HepG2 (cell line): ENCODE measurements at regions not wholly inside any gene's neighbourhood (a gene's known extent, or its start where the extent isn't known, plus 50 kb on each side); places are given as distances from the start of the nearest gene placed in this dataset.

Experiments used
- ATAC-seq: fragments of 200-7000 bp; cut with Tn5 transposase; 3 replicates; pipeline ENCODE4 v1.9.1; 2020; ENCODE audit warnings: mild to moderate bottlenecking, moderate library complexity
- BruUV-seq: library from RNA; stranded (reverse); fragments of 400-500 nt; replicated peaks from 2 replicates; lab custom pipeline; 2021; lab: Mats Ljungman, UMichigan
- CTCF ChIA-PET: fragments of 300-600 bp; formaldehyde crosslinking; extraction: SDS; loops from one replicate; lab custom pipeline; 2021; ENCODE audit warnings: low total read pairs, inconsistent platforms, low intra/inter-chr PET ratio; lab: Yijun Ruan, JAX
- POLR2A ChIA-PET: fragments of 350-600 bp; sonication (Branson Sonifier 250); formaldehyde crosslinking; loops from one replicate; lab custom pipeline; 2020; ENCODE audit warnings: antibody characterized with exemption, inconsistent platforms; lab: Yijun Ruan, JAX
- DNase-seq: peaks from one replicate; pipeline ENCODE4 v3.0.0-alpha.2; 2015; ENCODE audit warnings: low spot score
- FAIRE-seq: peaks from 3 replicates; lab custom pipeline; 2011; peaks lifted over from hg19 to GRCh38; lab: Jason Lieb, UNC
- H2AFZ ChIP-seq: one replicate; pipeline ENCODE4 v1.6.1; 2011; ENCODE audit warnings: low read length, inconsistent platforms
- H3K27ac ChIP-seq: fragments of 300-600 bp; 3 replicates; pipeline ENCODE4 v1.8.0; 2011; ENCODE audit warnings: mixed run types, mild to moderate bottlenecking, mixed read lengths, low read length, inconsistent platforms; ENCODE audit not compliant: insufficient read depth; ENCODE audit errors: extremely low read length
- H3K27me3 ChIP-seq, 2 experiments: fragments of 200-600 bp in 1 of 2; 2 replicates in 1 of 2; 3 replicates in 1 of 2; pipeline versions ENCODE4 v1.6.0 to v1.8.0; 2011; ENCODE audit warnings: low read length in 2 of 2, mild to moderate bottlenecking in 2 of 2, moderate library complexity in 2 of 2, inconsistent platforms in 1 of 2; ENCODE audit not compliant: insufficient read depth in 2 of 2, control insufficient read depth in 1 of 2
- H3K36me3 ChIP-seq, 2 experiments: fragments of 200-600 bp in 1 of 2; replicated peaks in 1 of 2; 2 replicates in 1 of 2; 3 replicates in 1 of 2; pipeline versions ENCODE4 v1.5.1 to v1.8.0; 2011; ENCODE audit warnings: low read length in 2 of 2, inconsistent platforms in 1 of 2; ENCODE audit not compliant: insufficient read depth in 2 of 2, control insufficient read depth in 1 of 2
- H3K4me1 ChIP-seq: 2 replicates; pipeline ENCODE4 v1.5.1; 2012; ENCODE audit warnings: low read length, inconsistent platforms; ENCODE audit not compliant: insufficient read depth
- H3K4me2 ChIP-seq: 2 replicates; pipeline ENCODE4 v1.6.0; 2011; ENCODE audit warnings: low read depth, low read length, inconsistent platforms
- H3K4me3 ChIP-seq, 3 experiments: fragments of 200-600 bp in 1 of 3; sonication (generic), shearing (Covaris generic) in 1 of 3; replicated peaks in 1 of 3; 2 replicates each; pipeline ENCODE4 v1.5.1; 2011 to 2016; ENCODE audit warnings: low read length in 3 of 3, inconsistent platforms in 2 of 3, low read depth in 2 of 3, mild to moderate bottlenecking in 2 of 3, control low read depth in 1 of 3, mixed read lengths in 1 of 3; ENCODE audit not compliant: insufficient read depth in 1 of 3
- H3K79me2 ChIP-seq: one replicate; pipeline ENCODE4 v1.6.1; 2011; ENCODE audit warnings: low read length, inconsistent platforms; ENCODE audit not compliant: insufficient read depth
- H3K9ac ChIP-seq: 2 replicates; pipeline ENCODE4 v1.6.0; 2011; ENCODE audit warnings: mild to moderate bottlenecking, low read depth, low read length, inconsistent platforms; ENCODE audit not compliant: insufficient read depth
- H3K9me3 ChIP-seq: 2 replicates; pipeline ENCODE4 v1.5.1; 2012; ENCODE audit warnings: mild to moderate bottlenecking, low read length
- H4K20me1 ChIP-seq: 2 replicates; pipeline ENCODE4 v1.6.0; 2011; ENCODE audit warnings: inconsistent platforms, mild to moderate bottlenecking, low read length, moderate library complexity; ENCODE audit not compliant: insufficient read depth
- ARID3A ChIP-seq: IDR thresholded peaks from 2 replicates; pipeline ENCODE4 v1.6.1; 2012; ENCODE audit warnings: low read depth, low read length, improper control_type of control experiment
- ATRX ChIP-seq: sonication (generic); formaldehyde crosslinking; IDR thresholded peaks from 2 replicates; pipeline ENCODE4 v1.4.0; 2020; ENCODE audit warnings: missing genetic modification reagents, borderline replicate concordance
- MAZ ChIP-seq, 2 experiments: sonication (generic) in 1 of 2; formaldehyde crosslinking in 1 of 2; IDR thresholded peaks; 2 replicates each; pipeline versions ENCODE4 v1.5.0 to v1.6.1; 2012 to 2020; ENCODE audit warnings: low read depth in 2 of 2, mild to moderate bottlenecking in 2 of 2, borderline replicate concordance in 1 of 2, improper control_type of control experiment in 1 of 2, low read length in 1 of 2, missing genetic modification reagents in 1 of 2, moderate library complexity in 1 of 2
- MXD4 ChIP-seq: IDR thresholded peaks from 2 replicates; pipeline ENCODE4 v1.6.1; 2016; ENCODE audit warnings: mild to moderate bottlenecking, missing biosample characterization, missing genetic modification reagents
- NR2F2 ChIP-seq: IDR thresholded peaks from 2 replicates; pipeline ENCODE4 v1.6.1; 2012; ENCODE audit warnings: low read depth, inconsistent platforms, borderline replicate concordance
- SP2 ChIP-seq: sonication (generic); formaldehyde crosslinking; IDR thresholded peaks from 2 replicates; pipeline ENCODE4 v1.5.1; 2020; ENCODE audit warnings: mild to moderate bottlenecking, missing genetic modification reagents
- ZBTB1 ChIP-seq: sonication (generic); formaldehyde crosslinking; IDR thresholded peaks from 2 replicates; pipeline ENCODE4 v1.4.0; 2020; ENCODE audit warnings: missing genetic modification reagents, borderline replicate concordance
- ZBTB40 ChIP-seq, 2 experiments: fragments of 450-650 bp in 1 of 2; sonication (generic) in 1 of 2; formaldehyde crosslinking in 1 of 2; IDR thresholded peaks; 2 replicates each; pipeline versions ENCODE4 v1.6.1 to v1.8.0; 2016 to 2022; ENCODE audit warnings: antibody characterized with exemption in 1 of 2, mild to moderate bottlenecking in 1 of 2, missing genetic modification reagents in 1 of 2
- ZFP1 ChIP-seq: IDR thresholded peaks from 2 replicates; pipeline ENCODE4 v1.6.1; 2016
- ZNF264 ChIP-seq: sonication (generic); formaldehyde crosslinking; IDR thresholded peaks from 2 replicates; pipeline ENCODE4 v1.4.0; 2020; ENCODE audit warnings: missing genetic modification reagents
- ZNF772 ChIP-seq: sonication (generic); formaldehyde crosslinking; IDR thresholded peaks from 2 replicates; pipeline ENCODE4 v1.5.0; 2020; ENCODE audit warnings: mild to moderate bottlenecking, missing genetic modification reagents
- WGBS: methylation state at CpG from one replicate; pipeline ENCODE4 v1.1.6; 2017; ENCODE audit warnings: low lambda C conversion rate; 5-methylcytosine and 5-hydroxymethylcytosine counted together
- in situ Hi-C: cut with HindIII; loops from 2 replicates; pipeline ENCODE4 v1.10.0; 2017; ENCODE audit warnings: low pct_unique_long_range_greater_than_20kb; ENCODE audit not compliant: extremely low pct_ligation_motif_present
- intact Hi-C: fragments of 100-400 bp; cut with micrococcal nuclease; formaldehyde crosslinking; loops from one replicate; pipeline ENCODE4 v1.10.0; 2022; ENCODE audit not compliant: unreplicated experiment

- H3K4me1 ChIP-seq, result peaks cover 11% of the 10 kb centered on the region
- WGBS, result 94% methylated on average over 8 of the region's 8 CpGs
- no peaks in the 10 kb centered on the region for H3K27me3 ChIP-seq
- H3K79me2 ChIP-seq, result no peaks in the 10 kb centered on the region
- ATAC-seq (no peak), FAIRE-seq (no peak), DNase-seq (no peak)
- no peak overlapping the region for H3K4me2 ChIP-seq
- H2AFZ ChIP-seq, result no peak overlapping the region
- H3K9me3 ChIP-seq, result no peaks in the 10 kb centered on the region
- CTCF ChIA-PET, result no interaction called here
- H3K36me3 ChIP-seq, result no peaks in the 10 kb centered on the region
- BruUV-seq, result no TSS peak
- POLR2A ChIA-PET, result no interaction called here
- TF ChIP-seq MAZ (IDR thresholded peaks at IDR 0.05; ENCODE audit: borderline replicate concordance, low read depth, low read length) (no peak), MAZ (CRISPR knock-in tag; IDR thresholded peaks at IDR 0.05; ENCODE audit: low read depth) (no peak), ARID3A (no peak), ATRX (CRISPR knock-in tag) (no peak), ZBTB1 (no peak), ZFP1 (CRISPR knock-in tag) (no peak), SP2 (CRISPR knock-in tag) (no peak), ZNF264 (CRISPR knock-in tag) (no peak), ZBTB40 (IDR thresholded peaks at IDR 0.05) (no peak), ZBTB40 (CRISPR knock-in tag; IDR thresholded peaks at IDR 0.05) (no peak), NR2F2 (no peak), ZNF772 (no peak), MXD4 (CRISPR knock-in tag) (no peak)
- in situ Hi-C loops (no loop called here), intact Hi-C loops (no loop called here)
- no peak overlapping the region for H3K4me3 ChIP-seq
- no peak overlapping the region for H3K9ac ChIP-seq
- H4K20me1 ChIP-seq, result no peaks in the 10 kb centered on the region
- no peak overlapping the region for H3K27ac ChIP-seq
Observed at GRCh38 chr6:167054987-167055386, 55.8 kb downstream of the CEP43 start.
